H9 (cell line): ENCODE measurements at regions not wholly inside any gene's neighbourhood (a gene's known extent, or its start where the extent isn't known, plus 50 kb on each side); places are given as distances from the start of the nearest gene placed in this dataset.

Source experiments
- DNase-seq: peaks from one replicate; pipeline ENCODE4 v3.0.0-alpha.2; 2017
- H2AFZ ChIP-seq: one replicate; pipeline ENCODE4 v1.6.1; 2013; ENCODE audit warnings: mild to moderate bottlenecking, low read length, control low read depth, moderate library complexity
- H2AK5ac ChIP-seq: 2 replicates; pipeline ENCODE4 v1.6.1; 2013; ENCODE audit warnings: low read length, control low read depth, mixed read lengths; ENCODE audit not compliant: insufficient read length
- H2BK120ac ChIP-seq: one replicate; pipeline ENCODE4 v1.6.1; 2013; ENCODE audit warnings: low read depth, mild to moderate bottlenecking, low read length, control low read depth, inconsistent platforms; ENCODE audit not compliant: poor library complexity, severe bottlenecking
- H2BK12ac ChIP-seq: 2 replicates; pipeline ENCODE4 v1.6.1; 2013; ENCODE audit warnings: low read length, control low read depth, mixed read lengths, low read depth; ENCODE audit not compliant: insufficient read length
- H2BK15ac ChIP-seq: 2 replicates; pipeline ENCODE4 v1.6.1; 2013; ENCODE audit warnings: low read depth, low read length, control low read depth
- H2BK20ac ChIP-seq: one replicate; pipeline ENCODE4 v1.6.1; 2013; ENCODE audit warnings: low read depth, mild to moderate bottlenecking, low read length, control low read depth, inconsistent platforms; ENCODE audit not compliant: poor library complexity, severe bottlenecking
- H2BK5ac ChIP-seq: 2 replicates; pipeline ENCODE4 v1.6.1; 2013; ENCODE audit warnings: low read length, control low read depth, mixed read lengths; ENCODE audit not compliant: insufficient read length
- H3K14ac ChIP-seq: 2 replicates; pipeline ENCODE4 v1.6.1; 2013; ENCODE audit warnings: low read length, control low read depth; ENCODE audit not compliant: insufficient read depth
- H3K18ac ChIP-seq: 2 replicates; pipeline ENCODE4 v1.6.1; 2013; ENCODE audit warnings: low read depth, mild to moderate bottlenecking, mixed read lengths, low read length, control low read depth; ENCODE audit not compliant: insufficient read length
- H3K23ac ChIP-seq: 2 replicates; pipeline ENCODE4 v1.6.1; 2013; ENCODE audit warnings: low read length, control low read depth, mixed read lengths, low read depth; ENCODE audit not compliant: insufficient read length
- H3K23me2 ChIP-seq: 2 replicates; pipeline ENCODE4 v1.6.1; 2013; ENCODE audit warnings: low read depth, mild to moderate bottlenecking, mixed read lengths, low read length, control low read depth; ENCODE audit not compliant: insufficient read length, poor library complexity, severe bottlenecking
- H3K27ac ChIP-seq: 2 replicates; pipeline ENCODE4 v1.5.1; 2013; ENCODE audit warnings: low read length, control low read depth, mixed read lengths, low read depth; ENCODE audit not compliant: insufficient read length
- H3K27me3 ChIP-seq: 2 replicates; pipeline ENCODE4 v1.6.1; 2013; ENCODE audit warnings: low read length, control low read depth, inconsistent platforms; ENCODE audit not compliant: insufficient read depth
- H3K4ac ChIP-seq: 2 replicates; pipeline ENCODE4 v1.6.1; 2013; ENCODE audit warnings: low read depth, mild to moderate bottlenecking, control low read depth, inconsistent platforms, low read length, moderate library complexity
- H3K4me1 ChIP-seq: 2 replicates; pipeline ENCODE4 v1.6.1; 2013; ENCODE audit warnings: low read length, control low read depth, inconsistent platforms; ENCODE audit not compliant: insufficient read depth
- H3K4me2 ChIP-seq: 2 replicates; pipeline ENCODE4 v1.6.1; 2013; ENCODE audit warnings: low read length, control low read depth, mixed read lengths; ENCODE audit not compliant: insufficient read length, insufficient read depth
- H3K56ac ChIP-seq: 2 replicates; pipeline ENCODE4 v1.6.1; 2013; ENCODE audit warnings: low read depth, mild to moderate bottlenecking, mixed read lengths, low read length, control low read depth; ENCODE audit not compliant: insufficient read length
- H3K79me1 ChIP-seq: 2 replicates; pipeline ENCODE4 v1.6.1; 2013; ENCODE audit warnings: low read depth, mild to moderate bottlenecking, moderate library complexity, low read length, control low read depth, inconsistent platforms; ENCODE audit not compliant: insufficient read depth, poor library complexity, severe bottlenecking
- H3K79me2 ChIP-seq: 2 replicates; pipeline ENCODE4 v1.6.1; 2013; ENCODE audit warnings: low read length, control low read depth, inconsistent platforms; ENCODE audit not compliant: insufficient read depth
- H3K9ac ChIP-seq: 2 replicates; pipeline ENCODE4 v1.6.1; 2013; ENCODE audit warnings: low read length, control low read depth, mixed read lengths; ENCODE audit not compliant: insufficient read length; ENCODE audit errors: extremely low read depth
- H3K9me3 ChIP-seq: one replicate; pipeline ENCODE4 v1.6.1; 2013; ENCODE audit warnings: low read depth, low read length, inconsistent platforms; ENCODE audit not compliant: control insufficient read depth
- H3T11ph ChIP-seq: one replicate; pipeline ENCODE4 v1.6.1; 2013; ENCODE audit warnings: mild to moderate bottlenecking, low read length, control low read depth, inconsistent platforms
- H4K20me1 ChIP-seq: one replicate; pipeline ENCODE4 v1.6.1; 2013; ENCODE audit not compliant: control insufficient read depth, insufficient read length, insufficient read depth
- H4K5ac ChIP-seq: 2 replicates; pipeline ENCODE4 v1.6.1; 2013; ENCODE audit warnings: low read depth, mild to moderate bottlenecking, mixed read lengths, low read length, control low read depth; ENCODE audit not compliant: insufficient read length
- H4K8ac ChIP-seq: replicated peaks from 2 replicates; pipeline ENCODE4 v1.6.1; 2013; ENCODE audit warnings: low read length, control low read depth, mixed read lengths, low read depth; ENCODE audit not compliant: insufficient read length
- H4K91ac ChIP-seq: 2 replicates; pipeline ENCODE4 v1.6.1; 2013; ENCODE audit warnings: low read depth, mild to moderate bottlenecking, moderate library complexity, mixed read lengths, low read length, control low read depth; ENCODE audit not compliant: insufficient read length
- H3K27ac Mint-ChIP-seq, 3 experiments: 2 replicates in 2 of 3; 3 replicates in 1 of 3; pipeline ENCODE4 v1.8.0; 2020 to 2021; ENCODE audit warnings: mixed read lengths in 3 of 3, mild to moderate bottlenecking in 1 of 3, moderate library complexity in 1 of 3
- H3K27me3 Mint-ChIP-seq: 2 replicates; pipeline ENCODE4 v1.8.0; 2021; ENCODE audit warnings: low read depth, mild to moderate bottlenecking, moderate library complexity, mixed read lengths
- H3K36me3 Mint-ChIP-seq, 3 experiments: 2 replicates in 2 of 3; 3 replicates in 1 of 3; pipeline ENCODE4 v1.8.0; 2020 to 2021; ENCODE audit warnings: low read depth in 3 of 3, mixed read lengths in 3 of 3; ENCODE audit not compliant: insufficient read depth in 1 of 3
- H3K4me1 Mint-ChIP-seq, 2 experiments: 2 replicates each; pipeline ENCODE4 v1.8.0; 2020; ENCODE audit warnings: mixed read lengths in 2 of 2
- H3K4me3 Mint-ChIP-seq, 2 experiments: 2 replicates in 1 of 2; 3 replicates in 1 of 2; pipeline ENCODE4 v1.8.0; 2020 to 2021; ENCODE audit warnings: mild to moderate bottlenecking in 2 of 2, mixed read lengths in 2 of 2, moderate library complexity in 1 of 2
- H3K9me3 Mint-ChIP-seq, 2 experiments: 2 replicates in 1 of 2; 3 replicates in 1 of 2; pipeline ENCODE4 v1.8.0; 2020; ENCODE audit warnings: mild to moderate bottlenecking in 2 of 2, mixed read lengths in 2 of 2, moderate library complexity in 1 of 2
- WGBS: extraction: QIAGEN DNeasy Blood & Tissue Kit; methylation state at CpG from one replicate; pipeline ENCODE4 v1.1.7; 2013; ENCODE audit warnings: missing lambda C conversion rate, low lambda C conversion rate, mixed read lengths; ENCODE audit not compliant: insufficient read length; ENCODE audit errors: extremely low coverage; 5-methylcytosine and 5-hydroxymethylcytosine counted together
- TF ChIP-seq, protein P1 (sequence below): fragments of 200-600 bp; sonication (generic); conservative IDR thresholded peaks from 3 replicates; pipeline ENCODE4 v1.8.0; 2021; ENCODE audit warnings: antibody characterized with exemption, mild to moderate bottlenecking

- Histone ChIP-seq H3K9ac (no peak overlapping the region), H2BK12ac (no peak overlapping the region), H2BK120ac (no peak overlapping the region), H3K4ac (no peak overlapping the region), H4K8ac (no peak overlapping the region), H3T11ph (no peak overlapping the region), H3K4me1 (no peaks in the 10 kb centered on the region), H3K27ac (no peak overlapping the region), H3K4me2 (no peak overlapping the region), H3K27me3 (no peaks in the 10 kb centered on the region), H3K14ac (no peak overlapping the region), H3K79me1 (no peaks in the 10 kb centered on the region), H3K79me2 (peaks cover 2% of the 10 kb centered on the region; the same call in 1 of the 2 replicates), H4K20me1 (no peaks in the 10 kb centered on the region), H4K5ac (no peak overlapping the region), H2AFZ (no peak overlapping the region), H2AK5ac (no peak overlapping the region), H3K56ac (no peak overlapping the region), H3K9me3 (no peaks in the 10 kb centered on the region), H2BK15ac (no peak overlapping the region), H3K23me2 (no peaks in the 10 kb centered on the region), H2BK5ac (no peak overlapping the region), H3K18ac (no peak overlapping the region), H4K91ac (no peak overlapping the region), H2BK20ac (no peak overlapping the region), H3K23ac (no peak overlapping the region)
- no CpG with 5 or more reads among the region's 3 CpGs for WGBS
- peaks cover 4 to 6% of the 10 kb centered on the region in 2 experiments; a peak in 4 of 5 replicates for H3K9me3 Mint-ChIP-seq
- H3K4me1 Mint-ChIP-seq: 0 out of 4 replicates have a peak, but pooled peaks cover 0 to 3% of the 10 kb centered on the region in 2 experiments
- no peak for DNase-seq
- TF ChIP-seq, protein P1, sequence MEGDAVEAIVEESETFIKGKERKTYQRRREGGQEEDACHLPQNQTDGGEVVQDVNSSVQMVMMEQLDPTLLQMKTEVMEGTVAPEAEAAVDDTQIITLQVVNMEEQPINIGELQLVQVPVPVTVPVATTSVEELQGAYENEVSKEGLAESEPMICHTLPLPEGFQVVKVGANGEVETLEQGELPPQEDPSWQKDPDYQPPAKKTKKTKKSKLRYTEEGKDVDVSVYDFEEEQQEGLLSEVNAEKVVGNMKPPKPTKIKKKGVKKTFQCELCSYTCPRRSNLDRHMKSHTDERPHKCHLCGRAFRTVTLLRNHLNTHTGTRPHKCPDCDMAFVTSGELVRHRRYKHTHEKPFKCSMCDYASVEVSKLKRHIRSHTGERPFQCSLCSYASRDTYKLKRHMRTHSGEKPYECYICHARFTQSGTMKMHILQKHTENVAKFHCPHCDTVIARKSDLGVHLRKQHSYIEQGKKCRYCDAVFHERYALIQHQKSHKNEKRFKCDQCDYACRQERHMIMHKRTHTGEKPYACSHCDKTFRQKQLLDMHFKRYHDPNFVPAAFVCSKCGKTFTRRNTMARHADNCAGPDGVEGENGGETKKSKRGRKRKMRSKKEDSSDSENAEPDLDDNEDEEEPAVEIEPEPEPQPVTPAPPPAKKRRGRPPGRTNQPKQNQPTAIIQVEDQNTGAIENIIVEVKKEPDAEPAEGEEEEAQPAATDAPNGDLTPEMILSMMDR: no peak
- H3K27me3 Mint-ChIP-seq: no peaks in the 10 kb centered on the region
- no peak overlapping the region for H3K4me3 Mint-ChIP-seq
- no peaks in the 10 kb centered on the region; a peak in 1 of 7 replicates for H3K36me3 Mint-ChIP-seq
- H3K27ac Mint-ChIP-seq: no peak overlapping the region
Measured at GRCh38 chr4:149933883-149934282, 118.2 kb upstream of the IQCM start.
